HG02678 (cell line): ENCODE measurements at regions not wholly inside any gene's neighbourhood (a gene's known extent, or its start where the extent isn't known, plus 50 kb on each side); places are given as distances from the start of the nearest gene placed in this dataset.
"Not testable (repeated sequence)": the region's sequence is repeated elsewhere in the genome, so short reads cannot be mapped to it uniquely, and the experiment has no call there.

ENCODE experiments used
- ATAC-seq: cut with Tn5 transposase; IDR thresholded peaks from one replicate; pipeline ENCODE4 v1.9.1; 2021; ENCODE audit warnings: mild to moderate bottlenecking, moderate library complexity; ENCODE audit not compliant: unreplicated experiment

DNA sequence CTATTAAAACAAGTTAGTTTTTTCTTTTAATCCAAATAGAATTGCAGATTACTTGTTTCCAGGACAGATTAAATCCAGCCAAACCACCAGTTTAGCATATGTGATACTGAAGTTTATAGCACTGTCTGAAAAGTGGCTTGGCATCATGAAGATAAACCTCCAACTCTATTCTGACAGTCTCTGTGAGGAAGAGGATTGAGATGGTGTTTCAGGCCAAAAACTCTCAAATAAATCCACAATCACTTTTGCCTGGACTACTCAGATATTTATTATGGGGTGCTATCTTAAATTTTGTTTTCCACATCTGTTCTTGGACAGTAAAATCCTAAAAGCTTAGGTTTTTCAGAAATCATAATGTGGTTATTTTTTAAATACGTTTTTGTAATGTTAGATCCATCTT, 161.7 kb upstream of the SEMA3C start:
- ATAC-seq, result no peak

DNA sequence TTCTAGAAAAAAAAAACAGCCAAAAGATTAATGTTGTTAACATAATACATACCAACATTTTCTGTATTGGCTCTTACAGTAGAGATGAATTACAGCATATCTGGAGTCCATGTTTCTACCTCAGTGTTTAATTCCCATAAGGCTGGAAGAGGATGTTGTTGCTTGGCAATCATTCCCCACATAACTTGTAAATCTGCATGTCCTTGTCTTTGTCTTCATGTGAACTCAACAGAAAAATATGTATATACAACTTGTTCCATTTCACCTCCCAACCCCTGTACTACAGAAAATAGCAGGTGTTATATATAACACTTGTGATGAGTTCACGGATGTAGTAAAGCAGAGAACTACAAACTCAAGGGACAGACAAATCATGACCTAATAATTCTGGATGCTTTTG, 160.9 kb upstream of the SEMA3C start:
- ATAC-seq, result no peak

DNA sequence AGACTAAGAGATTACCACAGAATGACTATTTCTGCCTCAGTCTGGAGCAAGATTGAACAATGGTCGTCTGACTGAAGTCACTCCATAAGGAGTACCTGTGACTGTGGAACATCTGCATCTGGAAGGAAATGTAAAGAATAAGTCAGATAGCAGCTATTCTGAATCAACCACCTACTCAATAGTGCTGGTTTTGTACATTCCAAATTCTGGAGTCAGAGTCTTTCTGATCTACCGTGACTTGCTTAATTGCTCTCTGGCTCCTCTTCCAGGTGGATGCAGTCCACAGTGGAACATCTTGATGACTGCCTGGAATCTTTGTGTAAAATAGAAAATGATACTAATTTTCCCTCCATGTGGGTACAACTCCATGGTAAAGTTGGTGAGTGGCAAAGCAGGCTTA, 156.3 kb upstream of the SEMA3C start:
- ATAC-seq, result no peak

DNA sequence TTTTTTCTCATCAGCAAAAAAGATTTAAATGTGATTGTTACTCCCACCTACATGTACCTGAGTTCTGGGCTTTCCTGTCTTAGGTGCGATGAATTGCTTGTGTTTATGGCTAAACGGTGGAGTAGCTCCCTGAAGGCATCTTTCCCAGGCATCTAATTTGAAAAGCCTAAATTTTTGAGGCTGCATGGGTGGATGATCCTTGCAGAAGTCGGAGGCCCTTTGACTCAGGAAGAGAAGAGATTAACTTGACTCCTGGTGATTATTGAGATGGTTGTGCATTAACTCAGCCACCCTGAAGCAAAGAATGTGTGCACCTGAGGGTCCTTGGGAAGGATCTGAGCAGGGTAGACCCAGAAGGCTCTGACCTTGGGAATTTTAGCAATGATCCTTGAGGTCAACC, 155.6 kb upstream of the SEMA3C start:
- ATAC-seq, result no peak

DNA sequence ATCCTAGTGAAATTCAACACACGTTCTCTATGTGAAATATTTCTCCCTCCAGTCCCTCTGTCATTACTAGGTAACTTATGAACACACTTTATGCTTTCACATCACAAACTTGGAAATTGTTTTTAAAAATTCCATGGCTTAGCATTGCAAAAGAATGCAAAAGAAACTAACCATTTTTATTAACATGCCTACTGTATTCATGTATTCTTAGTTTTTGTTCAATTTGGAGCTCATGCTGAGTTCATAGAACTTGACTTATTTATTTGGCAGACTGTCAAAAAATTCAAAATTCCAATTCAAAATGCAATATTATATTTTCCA, 155.0 kb upstream of the SEMA3C start:
- no peak for ATAC-seq

DNA sequence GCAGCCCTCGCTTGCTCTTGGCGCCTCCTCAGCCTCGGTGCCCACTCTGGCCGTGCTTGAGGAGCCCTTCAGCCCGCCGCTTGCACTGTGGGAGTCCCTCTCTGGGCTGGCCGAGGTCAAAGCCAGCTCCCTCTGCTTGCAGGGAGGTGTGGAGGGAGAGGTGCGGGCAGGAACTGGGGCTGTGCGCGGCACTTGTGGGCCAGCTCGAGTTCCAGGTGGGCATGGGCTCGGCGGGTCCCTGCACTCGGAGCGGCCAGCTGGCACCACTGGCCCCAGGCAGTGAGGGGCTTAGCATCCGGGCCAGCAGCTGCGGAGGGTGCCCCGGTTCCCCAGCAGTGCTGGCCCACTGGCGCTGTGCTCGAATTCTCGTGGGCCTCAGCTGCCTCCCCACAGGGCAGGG, 152.1 kb upstream of the SEMA3C start:
- no peak for ATAC-seq

DNA sequence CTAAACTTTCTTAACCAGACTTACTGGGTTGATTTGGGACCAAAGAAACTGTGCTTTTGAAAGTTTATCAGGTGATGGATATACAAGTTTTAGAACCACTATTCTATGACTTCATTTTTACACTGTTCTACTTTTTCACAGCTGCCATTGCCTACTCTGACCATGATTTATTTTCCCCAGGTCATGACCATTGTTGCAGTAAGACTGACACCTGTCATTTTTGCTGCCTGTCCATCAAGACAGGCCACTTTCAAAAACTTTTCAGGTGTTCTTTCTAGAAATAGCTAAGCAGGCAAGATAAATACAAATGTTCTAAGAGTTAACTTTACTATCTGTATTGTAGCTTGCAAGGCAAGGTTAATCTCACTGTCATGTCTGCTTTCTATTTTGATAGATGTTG, 147.9 kb upstream of the SEMA3C start:
- ATAC-seq, result no peak

DNA sequence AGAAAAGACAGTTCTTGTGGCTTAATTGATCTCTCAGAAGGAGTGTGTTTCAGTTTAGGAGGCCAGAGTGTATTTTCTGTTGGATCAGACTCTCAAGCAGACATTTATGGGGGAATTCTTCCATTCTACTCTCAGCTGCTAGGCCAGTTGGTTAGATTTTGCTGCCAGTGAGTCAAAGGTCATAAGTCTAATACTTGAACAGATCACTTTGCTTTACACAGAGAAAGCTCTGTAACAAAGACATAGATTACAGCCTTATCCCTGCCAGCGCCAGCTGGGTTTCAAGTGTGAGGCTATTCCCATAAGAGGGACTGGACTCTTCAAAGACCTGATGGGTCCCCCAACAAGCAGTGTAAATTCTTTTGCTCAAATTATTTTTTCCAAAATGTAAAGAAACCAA, 145.6 kb upstream of the SEMA3C start:
- ATAC-seq, result no peak

DNA sequence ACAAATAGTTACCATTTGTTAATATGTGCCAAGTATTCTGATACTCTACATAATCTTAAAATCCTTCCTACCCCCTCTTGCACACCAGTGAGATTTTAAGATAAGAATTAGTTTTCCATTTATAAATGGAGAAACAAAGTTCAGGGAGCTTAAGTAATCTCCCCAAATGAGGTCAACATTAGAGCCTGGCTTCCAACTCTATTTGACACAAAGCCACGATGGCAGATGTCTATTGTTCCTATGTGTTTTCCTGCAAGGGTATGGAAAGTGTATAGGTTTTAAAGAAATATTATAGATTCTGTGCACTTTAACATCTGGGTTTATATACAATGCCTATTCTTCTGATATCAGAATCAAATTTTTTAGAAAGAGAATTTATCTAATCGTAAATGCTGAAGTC, 143.9 kb upstream of the SEMA3C start:
- ATAC-seq, result no peak

DNA sequence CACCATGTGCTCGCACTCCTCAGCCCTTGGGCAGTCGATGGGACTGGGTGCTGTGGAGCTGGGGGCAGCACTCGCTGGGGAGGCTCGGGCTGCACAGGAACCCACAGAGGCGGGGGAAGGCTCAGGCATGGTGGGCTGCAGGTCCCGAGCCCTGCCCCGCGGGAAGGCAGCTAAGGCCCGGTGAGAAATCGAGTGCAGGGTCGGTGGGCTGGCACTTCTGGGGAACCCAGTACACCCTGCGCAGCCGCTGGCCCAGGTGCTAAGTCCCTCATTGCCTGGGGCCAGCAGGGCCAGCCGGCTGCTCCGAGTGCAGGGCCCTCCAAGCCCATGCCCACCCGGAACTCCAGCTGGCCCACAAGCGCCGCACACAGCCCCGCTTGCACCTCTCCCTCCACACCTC, 138.6 kb upstream of the SEMA3C start:
- ATAC-seq, result not testable (repeated sequence)

DNA sequence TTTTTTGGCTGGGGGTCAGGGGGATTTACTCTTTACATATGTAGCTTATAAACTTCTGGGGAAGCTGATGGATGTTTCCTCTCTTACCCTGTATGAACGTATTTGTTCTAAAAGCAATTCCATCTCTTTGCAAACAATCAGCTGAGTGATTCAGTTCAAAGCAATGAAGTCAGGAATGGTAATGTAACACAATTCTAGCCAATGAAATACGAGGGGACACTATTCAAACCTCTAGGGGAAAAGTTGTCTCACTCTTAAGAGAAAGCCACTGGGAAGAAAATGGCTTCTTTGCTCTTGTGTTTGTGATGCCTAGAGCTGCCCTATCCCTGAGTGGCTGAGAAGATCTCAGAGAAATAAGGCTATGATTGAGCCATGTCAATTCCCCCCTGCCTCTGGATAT, 134.8 kb upstream of the SEMA3C start:
- ATAC-seq, result no peak

DNA sequence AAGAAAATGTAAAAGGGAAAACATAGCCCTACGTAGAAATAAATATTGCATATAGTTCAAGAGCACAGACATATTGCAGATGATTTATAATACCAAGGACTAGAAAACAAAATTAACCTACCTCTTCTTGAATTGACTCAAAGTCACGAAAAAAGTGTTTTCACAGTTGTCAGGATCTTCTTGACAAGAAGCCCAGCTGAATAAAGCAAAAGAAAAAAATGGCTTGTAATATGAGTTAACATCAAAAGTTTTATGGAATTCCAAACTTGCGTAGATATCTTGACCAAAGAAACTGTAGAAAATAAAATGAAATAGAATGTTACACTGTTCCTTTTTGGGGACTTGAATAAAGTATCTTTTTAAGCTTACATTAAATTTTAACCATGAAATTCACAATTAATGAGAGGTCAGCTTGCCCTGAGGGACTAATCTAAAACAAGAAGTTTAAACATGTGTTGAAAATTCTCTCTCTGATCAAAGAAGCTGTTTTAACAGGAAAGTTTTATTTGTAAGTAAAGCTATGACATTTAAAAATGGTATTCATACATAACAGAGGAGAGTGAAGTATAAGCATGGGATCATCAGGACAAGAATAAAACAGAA, 133.1 kb upstream of the SEMA3C start:
- no peak for ATAC-seq

DNA sequence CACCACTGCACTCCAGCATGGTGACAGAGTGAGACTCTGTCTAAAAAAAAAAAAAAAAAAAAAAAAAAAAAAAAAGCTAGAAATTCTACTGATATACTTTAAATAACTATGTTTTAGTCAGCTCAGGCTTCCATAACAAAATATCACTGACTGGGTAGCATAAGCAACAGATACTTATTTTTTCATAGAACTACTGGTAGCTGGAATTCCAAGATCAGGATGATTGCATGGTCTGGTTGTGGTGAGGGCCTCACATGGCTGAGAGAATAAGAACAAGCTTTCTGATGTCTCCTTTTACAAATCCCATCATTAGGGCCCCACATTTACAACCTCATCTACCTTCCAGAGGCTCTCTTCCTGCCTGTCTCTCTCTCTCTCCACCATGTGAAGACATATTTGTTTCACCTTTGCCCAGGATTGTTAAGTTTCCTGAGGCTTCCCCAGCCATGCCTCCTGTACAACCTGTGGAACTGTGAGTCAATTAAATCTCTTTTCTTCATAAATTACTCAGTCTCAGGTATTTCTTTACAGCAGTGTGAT, 126.7 kb upstream of the SEMA3C start:
- no peak for ATAC-seq

DNA sequence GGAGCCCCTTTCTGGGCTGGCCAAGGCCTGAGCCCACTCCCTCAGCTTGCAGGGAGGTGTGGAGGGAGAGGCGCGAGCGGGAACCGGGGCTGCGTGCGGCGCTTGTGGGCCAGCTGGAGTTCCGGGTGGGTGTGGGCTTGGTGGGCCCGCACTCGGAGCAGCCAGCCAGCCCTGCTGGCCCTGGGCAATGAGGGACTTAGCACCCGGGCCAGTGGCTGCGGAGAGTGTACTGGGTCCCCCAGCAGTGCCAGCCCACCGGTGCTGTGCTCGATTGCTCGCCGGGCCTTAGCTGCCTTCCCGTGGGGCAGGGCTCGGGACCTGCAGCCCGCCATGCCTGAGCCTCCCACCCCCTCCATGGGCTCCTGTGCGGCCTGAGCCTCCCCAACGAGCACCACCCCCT, 123.8 kb upstream of the SEMA3C start:
- ATAC-seq, result not testable (repeated sequence)

DNA sequence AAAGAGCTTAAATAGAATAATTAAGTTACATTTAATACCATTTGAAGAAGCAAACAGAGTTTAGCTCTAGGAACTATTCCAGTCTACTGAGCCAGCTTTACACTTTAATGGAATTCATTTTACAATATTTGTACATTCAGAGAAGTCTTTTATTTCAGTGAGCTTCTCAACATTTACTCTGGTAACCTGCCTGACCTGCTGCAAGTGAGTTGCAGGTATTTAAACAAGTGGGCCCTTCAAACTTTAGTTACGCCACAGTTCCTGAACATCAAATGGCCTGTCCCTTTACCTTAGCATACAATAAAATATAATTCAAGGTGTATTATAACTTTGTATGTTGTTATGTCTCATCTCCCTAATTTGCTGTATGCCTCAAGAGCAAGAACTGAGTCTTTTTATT, 121.6 kb upstream of the SEMA3C start:
- no peak for ATAC-seq

DNA sequence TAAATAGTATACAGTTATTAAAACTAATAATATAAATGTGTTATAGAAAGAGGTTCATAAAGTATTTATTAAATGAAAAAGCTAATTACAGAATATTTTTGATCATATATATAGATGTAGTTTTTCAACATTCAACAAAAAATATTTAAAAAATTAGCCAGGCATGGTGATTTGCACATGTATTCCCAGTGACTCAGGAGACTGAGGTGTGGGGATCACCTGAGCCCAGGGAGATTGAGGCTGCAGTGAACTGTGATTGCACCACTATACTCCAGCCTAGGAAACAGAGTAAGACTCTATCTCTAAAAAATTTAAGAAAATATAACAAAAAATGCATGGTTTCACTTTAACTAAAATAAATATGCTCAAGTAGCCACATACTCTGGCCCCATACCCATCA, 118.0 kb upstream of the SEMA3C start:
- no peak for ATAC-seq

DNA sequence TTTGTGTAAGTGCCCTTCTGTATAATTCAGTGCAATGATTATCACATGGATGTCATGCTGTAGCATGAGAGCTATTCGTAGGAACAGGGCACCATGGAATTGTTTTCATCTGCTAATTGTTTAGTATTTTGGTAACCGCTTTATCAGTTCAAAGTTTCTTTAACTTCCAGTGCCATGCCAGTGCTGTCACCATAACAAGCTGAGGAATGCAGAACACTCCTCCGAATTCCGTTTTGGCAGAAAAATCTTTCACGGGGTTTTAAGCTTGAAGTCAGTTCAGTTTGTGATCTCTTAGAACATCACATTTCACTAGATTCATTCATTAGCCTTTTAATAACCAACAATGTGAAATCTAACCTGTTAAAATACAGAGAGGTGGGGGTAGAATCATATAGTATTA, 117.2 kb upstream of the SEMA3C start:
- ATAC-seq, result no peak

DNA sequence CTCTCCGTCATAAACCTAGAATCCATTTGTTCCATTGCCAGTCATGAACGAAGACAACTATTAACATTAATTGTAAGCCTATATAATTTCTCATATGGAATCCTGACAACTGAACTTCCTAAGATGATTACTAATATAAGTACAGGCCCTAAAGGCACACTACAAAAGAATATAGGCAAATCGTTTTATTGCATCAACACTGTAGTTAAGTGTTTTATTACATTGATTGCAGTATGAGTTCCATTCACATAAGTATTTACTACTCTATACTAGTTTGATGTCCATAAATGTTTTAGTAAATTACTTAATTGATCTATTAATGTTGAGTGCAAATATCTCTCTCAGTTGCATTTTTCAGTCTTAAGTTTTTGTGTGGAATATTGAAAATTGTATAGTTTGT, 113.1 kb upstream of the SEMA3C start:
- ATAC-seq, result no peak

DNA sequence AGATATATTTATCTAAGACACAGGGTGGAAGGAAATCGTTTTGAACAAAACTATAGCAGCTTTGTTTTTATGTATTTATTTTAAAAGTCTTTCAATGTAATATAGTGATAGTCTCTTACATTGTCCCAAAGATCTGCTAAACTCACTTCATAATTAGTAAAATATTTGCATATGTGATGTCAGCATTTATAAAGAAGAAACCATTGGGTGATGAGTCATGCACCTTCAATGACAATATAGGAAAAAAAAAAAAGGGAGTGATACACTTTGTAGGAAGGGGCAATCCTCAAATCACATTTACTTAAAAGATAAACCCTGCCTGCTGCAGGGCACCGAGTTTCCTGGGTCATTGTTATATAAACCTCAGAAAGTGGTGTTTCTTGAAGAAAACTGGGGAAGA, 112.4 kb upstream of the SEMA3C start:
- ATAC-seq, result no peak

DNA sequence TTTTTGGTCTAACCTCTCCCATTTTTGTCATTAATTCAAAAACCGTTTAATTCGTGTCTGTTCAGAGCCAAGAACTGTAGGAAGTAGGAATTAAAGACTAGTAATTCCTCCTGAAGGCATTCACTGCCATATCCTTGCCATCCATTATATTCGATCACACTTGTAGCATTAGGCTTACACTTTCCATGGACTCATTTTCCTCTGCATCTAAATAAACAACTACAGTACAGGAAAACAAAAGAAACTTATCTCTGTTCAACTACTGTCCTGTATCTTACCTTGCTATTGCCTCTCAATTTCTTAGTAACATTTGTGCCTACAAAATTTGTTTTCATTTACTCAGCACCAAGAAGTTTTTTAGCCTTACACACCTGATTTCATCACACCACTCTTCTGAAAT, 111.6 kb upstream of the SEMA3C start:
- no peak for ATAC-seq

DNA sequence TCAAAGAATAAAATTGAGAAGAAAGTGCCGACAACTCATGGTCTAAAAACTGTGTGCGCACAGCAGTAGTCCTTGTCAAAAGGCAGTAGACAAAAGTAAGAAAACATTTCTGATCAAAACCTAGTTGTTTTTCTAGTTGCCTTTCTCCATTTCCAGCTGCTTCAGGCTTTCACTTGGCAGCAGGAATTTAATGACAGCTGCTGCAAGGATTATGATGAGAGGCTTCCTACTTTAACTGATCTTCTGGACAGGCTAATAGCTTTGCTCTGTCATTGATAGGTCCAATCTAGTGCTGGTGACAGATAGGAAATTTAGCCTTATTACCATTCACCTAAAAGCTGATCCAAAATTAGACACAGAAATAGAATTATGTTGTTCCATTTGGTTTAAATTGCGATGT, 110.7 kb upstream of the SEMA3C start:
- ATAC-seq, result no peak

DNA sequence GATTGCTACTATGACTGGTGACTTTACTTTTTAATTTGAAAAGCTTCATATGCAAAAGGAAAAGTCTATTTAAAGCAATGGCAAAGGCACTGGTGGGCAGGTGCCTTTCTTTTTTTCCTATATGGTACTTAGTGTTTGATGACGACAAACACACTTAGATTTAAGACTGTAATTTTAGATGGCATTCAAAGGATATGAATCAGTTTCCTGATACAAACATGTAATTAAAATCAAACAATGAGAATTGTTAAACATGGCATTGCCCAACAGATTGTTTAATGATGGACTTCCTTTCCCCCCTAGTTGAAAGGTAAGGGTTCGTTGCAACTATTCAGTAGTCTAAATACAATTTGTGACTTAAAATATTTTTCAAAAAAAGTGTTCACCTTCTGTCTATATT, 106.5 kb upstream of the SEMA3C start:
- ATAC-seq, result no peak

DNA sequence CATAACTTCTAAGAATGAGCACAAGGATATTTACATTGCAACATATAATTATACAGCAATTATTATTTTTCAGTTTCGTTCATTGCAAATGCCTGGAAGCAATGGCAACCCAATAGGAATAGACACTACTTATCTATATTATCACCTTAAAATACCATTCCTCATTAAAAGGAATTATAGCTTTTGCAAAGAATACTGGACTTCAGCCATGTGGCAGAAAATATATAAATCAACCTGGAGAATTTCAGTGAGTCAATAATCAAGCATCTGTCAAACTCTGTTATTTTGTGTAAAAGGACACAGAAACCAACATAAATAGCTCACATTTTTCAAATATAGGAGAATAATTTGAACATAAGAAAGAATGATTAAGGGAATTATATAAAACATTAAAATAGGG, 96.1 kb upstream of the SEMA3C start:
- no peak for ATAC-seq

DNA sequence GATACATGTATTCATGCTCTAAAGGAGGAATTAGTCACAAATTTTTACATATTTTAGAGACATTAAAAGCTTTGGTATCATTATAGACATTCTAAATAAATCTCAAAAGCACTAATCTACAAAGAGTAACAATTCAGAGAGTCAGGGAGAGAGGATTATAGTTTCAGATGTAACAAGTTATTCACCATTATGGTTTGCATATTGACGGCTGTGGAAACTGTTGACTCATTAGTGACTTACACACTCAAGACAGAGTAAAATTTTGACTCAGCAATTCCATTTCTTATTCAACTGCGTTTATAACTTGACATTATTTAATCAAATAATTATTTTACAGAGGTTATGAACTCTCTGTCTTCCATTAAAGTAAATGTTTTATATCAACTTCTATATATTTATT, 95.4 kb upstream of the SEMA3C start:
- ATAC-seq, result no peak
